ENCODE measurements at regions not wholly inside any gene's neighbourhood (a gene's known extent, or its start where the extent isn't known, plus 50 kb on each side); places are given as distances from the start of the nearest gene placed in this dataset.

DNA sequence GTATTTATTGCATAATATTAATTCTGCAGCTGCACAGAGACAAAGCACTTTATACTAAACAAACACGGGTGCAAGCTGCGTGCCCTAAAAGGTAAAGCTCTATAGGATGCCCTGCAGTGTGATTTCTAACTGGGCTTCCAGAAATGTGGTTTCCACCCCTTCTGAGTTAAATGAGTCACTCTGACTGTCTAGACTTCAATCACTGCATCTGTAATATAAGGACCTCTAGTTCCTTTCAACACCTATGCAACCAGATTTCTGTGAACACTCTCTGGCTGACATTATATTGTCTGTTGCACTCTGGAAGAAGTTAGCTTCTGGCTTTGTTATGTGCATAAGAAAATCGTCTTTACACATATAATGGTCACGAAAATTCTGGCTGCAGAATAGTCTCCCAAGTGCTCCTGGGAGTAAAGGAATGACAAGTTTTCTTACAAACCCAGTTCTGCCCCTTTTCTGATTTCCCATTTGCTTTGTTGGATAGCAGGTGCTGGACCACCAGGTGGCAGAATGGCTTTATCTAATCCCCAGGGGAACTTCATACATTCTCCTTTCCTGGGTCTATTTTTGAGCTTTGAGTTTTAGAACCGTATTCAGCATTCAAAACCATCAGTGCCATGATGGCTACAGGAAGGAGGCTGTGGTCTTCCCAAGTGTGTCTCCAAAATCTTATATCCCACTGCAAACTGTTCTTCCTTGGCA lies 842.2 kb downstream of the STIM2 start:
- DNase-seq: peak; percentile 3
- Histone ChIP-seq H3K4me3 (no peak overlapping the region), H4K20me1 (ENCODE audit: insufficient read depth) (no peaks in the 10 kb centered on the region), H3K9me3 (ENCODE audit: low read depth) (peaks cover 4% of the 10 kb centered on the region), H2AFZ (no peak overlapping the region), H3K79me2 (ENCODE audit: insufficient read depth) (no peaks in the 10 kb centered on the region), H3F3A (ENCODE audit: insufficient read depth) (no peaks in the 10 kb centered on the region), H3K9me2 (ENCODE audit: insufficient read depth) (no peaks in the 10 kb centered on the region), H3K27me3 (replicated peaks; ENCODE audit: insufficient read depth) (no peaks in the 10 kb centered on the region), H3K9ac (no peak overlapping the region), H3K36me3 (ENCODE audit: low read depth) (no peaks in the 10 kb centered on the region), H3K4me2 (ENCODE audit: unreplicated experiment) (no peak overlapping the region), H3K27ac (no peak overlapping the region), H3K4me1 (ENCODE audit: insufficient read depth) (no peaks in the 10 kb centered on the region)
- 1 to 3% methylated on average over 5 of the region's 5 CpGs for WGBS, 2 experiments (ENCODE audit: low coverage in 1 of 2, low lambda C conversion rate in 2 of 2, missing lambda C conversion rate in 2 of 2)
- TF ChIP-seq EZH2 (IDR thresholded peaks at IDR 0.05; ENCODE audit: insufficient read depth, poor library complexity, severe bottlenecking) (no peak), EZH2phosphoT487 (IDR thresholded peaks at IDR 0.05; ENCODE audit: insufficient read depth, low read depth) (no peak)
- in situ Hi-C loops (cut with MboI): no loop called here

DNA sequence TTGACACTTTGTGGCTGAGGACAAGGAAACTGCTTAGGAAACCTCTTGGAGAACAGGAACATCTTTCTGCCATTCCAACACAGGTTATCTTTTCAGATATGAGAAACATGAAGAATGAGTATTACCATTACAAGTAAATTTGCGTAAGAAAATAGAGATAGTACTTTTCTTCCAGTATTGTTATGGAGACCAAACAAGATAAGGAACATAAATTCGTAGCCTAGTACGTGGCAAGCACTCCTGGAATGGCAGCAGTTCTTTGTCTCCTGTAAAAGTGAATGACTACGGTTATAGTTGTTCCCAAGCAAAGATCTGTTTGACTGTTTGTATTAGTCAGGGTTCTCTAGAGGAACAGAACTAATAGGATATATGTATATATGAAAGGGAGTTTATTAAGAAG lies 843.1 kb downstream of the STIM2 start:
- Histone ChIP-seq H3K4me3 (no peak overlapping the region), H3K9me3 (ENCODE audit: low read depth) (peaks cover 4% of the 10 kb centered on the region), H3F3A (ENCODE audit: insufficient read depth) (no peaks in the 10 kb centered on the region), H3K79me2 (ENCODE audit: insufficient read depth) (no peaks in the 10 kb centered on the region), H3K36me3 (ENCODE audit: low read depth) (no peaks in the 10 kb centered on the region), H3K9me2 (ENCODE audit: insufficient read depth) (no peaks in the 10 kb centered on the region), H3K27me3 (replicated peaks; ENCODE audit: insufficient read depth) (no peaks in the 10 kb centered on the region), H3K4me1 (ENCODE audit: insufficient read depth) (no peaks in the 10 kb centered on the region), H3K9ac (no peak overlapping the region), H2AFZ (no peak overlapping the region), H3K4me2 (ENCODE audit: unreplicated experiment) (no peak overlapping the region), H3K27ac (no peak overlapping the region), H4K20me1 (ENCODE audit: insufficient read depth) (no peaks in the 10 kb centered on the region)
- TF ChIP-seq EZH2phosphoT487 (IDR thresholded peaks at IDR 0.05; ENCODE audit: insufficient read depth, low read depth): no peak
- in situ Hi-C loops (cut with MboI): no loop called here
- WGBS, 2 experiments (ENCODE audit: low coverage in 1 of 2, low lambda C conversion rate in 2 of 2, missing lambda C conversion rate in 2 of 2): 12 to 16% methylated on average over 4 of the region's 4 CpGs
- DNase-seq: no peak

DNA sequence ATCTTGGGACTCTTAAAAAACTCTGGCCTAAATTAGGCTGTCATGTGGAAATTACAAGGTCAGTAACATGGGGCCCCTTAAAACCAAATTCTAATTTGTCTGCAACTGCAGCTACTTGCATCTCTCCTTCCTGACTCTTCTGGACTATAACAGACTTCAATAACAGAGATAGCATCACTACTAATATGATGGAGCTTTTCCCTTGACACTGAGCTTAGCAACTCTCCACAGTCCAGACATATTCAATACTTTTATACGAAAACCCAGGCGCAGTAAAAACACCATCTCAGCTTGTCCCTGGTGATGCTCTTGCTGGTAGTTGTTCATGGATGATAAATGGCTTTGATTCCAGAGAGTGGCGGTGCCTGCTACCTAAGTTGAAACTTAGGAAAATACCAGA lies 850.4 kb downstream of the STIM2 start:
- Histone ChIP-seq H3K9me3 (ENCODE audit: low read depth) (peaks cover 6% of the 10 kb centered on the region), H4K20me1 (ENCODE audit: insufficient read depth) (no peaks in the 10 kb centered on the region), H3K4me2 (ENCODE audit: unreplicated experiment) (no peak overlapping the region), H3K27ac (no peak overlapping the region), H3K4me3 (no peak overlapping the region), H3K9ac (no peak overlapping the region), H3K79me2 (ENCODE audit: insufficient read depth) (no peaks in the 10 kb centered on the region), H3K4me1 (ENCODE audit: insufficient read depth) (no peaks in the 10 kb centered on the region), H3K36me3 (ENCODE audit: low read depth) (no peaks in the 10 kb centered on the region), H2AFZ (no peak overlapping the region), H3K9me2 (ENCODE audit: insufficient read depth) (no peaks in the 10 kb centered on the region), H3K27me3 (replicated peaks; ENCODE audit: insufficient read depth) (no peaks in the 10 kb centered on the region), H3F3A (ENCODE audit: insufficient read depth) (no peaks in the 10 kb centered on the region)
- in situ Hi-C loops (cut with MboI): no loop called here
- WGBS, 2 experiments (ENCODE audit: low coverage in 1 of 2, low lambda C conversion rate in 2 of 2, missing lambda C conversion rate in 2 of 2): 19% methylated on average over 3 of the region's 3 CpGs
- no peak for DNase-seq
- TF ChIP-seq EZH2phosphoT487 (IDR thresholded peaks at IDR 0.05; ENCODE audit: insufficient read depth, low read depth): no peak
- TF ChIP-seq EZH2 (IDR thresholded peaks at IDR 0.05; ENCODE audit: insufficient read depth, poor library complexity, severe bottlenecking): no peak

DNA sequence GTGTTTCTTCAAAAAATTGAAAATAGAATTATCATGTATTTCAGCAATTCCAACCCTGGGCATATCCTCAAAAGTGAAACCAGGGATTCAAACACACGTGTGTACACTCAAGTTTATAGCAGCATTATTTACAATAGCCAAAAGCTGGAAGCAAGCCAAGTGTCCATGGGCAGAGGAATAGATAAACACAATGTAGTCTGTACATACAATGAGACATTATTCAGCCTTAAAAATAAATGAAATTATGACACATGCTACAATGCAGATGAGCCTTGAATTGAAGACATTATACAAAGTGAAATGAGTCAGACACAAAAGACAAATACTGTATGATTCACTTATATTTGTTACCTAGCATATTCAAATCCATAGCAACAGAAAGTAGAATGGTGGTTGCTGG lies 853.4 kb downstream of the STIM2 start:
- no peak overlapping the region for H3K27ac ChIP-seq
- H2AFZ ChIP-seq: no peak overlapping the region
- no peaks in the 10 kb centered on the region for H4K20me1 ChIP-seq (ENCODE audit: insufficient read depth)
- in situ Hi-C loops (cut with MboI): no loop called here
- H3K9ac ChIP-seq: no peak overlapping the region
- DNase-seq: no peak
- no peaks in the 10 kb centered on the region for H3K27me3 ChIP-seq (replicated peaks; ENCODE audit: insufficient read depth)
- H3K9me2 ChIP-seq (ENCODE audit: insufficient read depth): no peaks in the 10 kb centered on the region
- H3K9me3 ChIP-seq (ENCODE audit: low read depth): peaks cover 3% of the 10 kb centered on the region
- H3K36me3 ChIP-seq (ENCODE audit: low read depth): no peaks in the 10 kb centered on the region
- WGBS, 2 experiments (ENCODE audit: low coverage in 1 of 2, low lambda C conversion rate in 2 of 2, missing lambda C conversion rate in 2 of 2): 0 to 6% methylated on average over 1 of the region's 1 CpG
- no peak overlapping the region for H3K4me2 ChIP-seq (ENCODE audit: unreplicated experiment)
- no peaks in the 10 kb centered on the region for H3K4me1 ChIP-seq (ENCODE audit: insufficient read depth)
- no peak for TF ChIP-seq EZH2phosphoT487 (IDR thresholded peaks at IDR 0.05; ENCODE audit: insufficient read depth, low read depth)
- no peak for TF ChIP-seq EZH2 (IDR thresholded peaks at IDR 0.05; ENCODE audit: insufficient read depth, poor library complexity, severe bottlenecking)
- no peaks in the 10 kb centered on the region for H3F3A ChIP-seq (ENCODE audit: insufficient read depth)
- H3K79me2 ChIP-seq (ENCODE audit: insufficient read depth): no peaks in the 10 kb centered on the region
- no peak overlapping the region for H3K4me3 ChIP-seq
